Liver (tissue), 8 donors: ENCODE measurements at regions not wholly inside any gene's neighbourhood (a gene's known extent, or its start where the extent isn't known, plus 50 kb on each side); places are given as distances from the start of the nearest gene placed in this dataset.
A peak's percentile ranks its signal among the peaks of the same experiment; 100 is the strongest.

Experiments used
- DNase-seq: peaks from one replicate; pipeline ENCODE4 v3.0.0-alpha.2; 2017; ENCODE audit warnings: low spot score
- H3K27ac ChIP-seq, 2 donors: one replicate each; pipeline ENCODE4 v1.7.0; 2013; ENCODE audit warnings: inconsistent platforms in 2 of 2, low read length in 2 of 2, control low read depth in 1 of 2, low read depth in 1 of 2, mild to moderate bottlenecking in 1 of 2
- H3K27me3 ChIP-seq, 4 donors: one replicate each; pipeline versions ENCODE4 v1.6.1 to v1.7.0; 2013; ENCODE audit warnings: low read length in 3 of 4, inconsistent platforms in 1 of 4, mild to moderate bottlenecking in 1 of 4, moderate library complexity in 1 of 4; ENCODE audit not compliant: control insufficient read depth in 4 of 4, insufficient read depth in 4 of 4
- H3K36me3 ChIP-seq, 4 donors: one replicate each; pipeline versions ENCODE4 v1.6.1 to v1.7.0; 2013; ENCODE audit warnings: low read length in 3 of 4, mild to moderate bottlenecking in 3 of 4, low read depth in 1 of 4, moderate library complexity in 1 of 4; ENCODE audit not compliant: control insufficient read depth in 4 of 4, insufficient read depth in 3 of 4
- H3K4me1 ChIP-seq, 4 donors: one replicate each; pipeline versions ENCODE4 v1.6.1 to v1.7.0; 2013; ENCODE audit warnings: low read length in 3 of 4, mild to moderate bottlenecking in 3 of 4, moderate library complexity in 1 of 4; ENCODE audit not compliant: control insufficient read depth in 4 of 4, insufficient read depth in 4 of 4
- H3K4me3 ChIP-seq, 3 donors: one replicate each; pipeline versions ENCODE4 v1.6.1 to v1.7.0; 2013; ENCODE audit warnings: low read length in 3 of 3, control low read depth in 1 of 3, low read depth in 1 of 3, mild to moderate bottlenecking in 1 of 3
- H3K9ac ChIP-seq, 2 donors: one replicate each; pipeline ENCODE4 v1.7.0; 2013; ENCODE audit warnings: low read length in 2 of 2, mild to moderate bottlenecking in 2 of 2, moderate library complexity in 2 of 2, control low read depth in 1 of 2, low read depth in 1 of 2
- H3K9me3 ChIP-seq, 4 donors: one replicate each; pipeline versions ENCODE4 v1.6.1 to v1.7.0; 2013; ENCODE audit warnings: low read length in 3 of 4; ENCODE audit not compliant: control insufficient read depth in 4 of 4
- ATF3 ChIP-seq: IDR thresholded peaks from 2 replicates; pipeline ENCODE4 v1.6.1; 2016; ENCODE audit warnings: antibody characterized with exemption
- CTCF ChIP-seq: fragments of 150-350 bp; IDR thresholded peaks from 2 replicates; pipeline ENCODE4 v1.5.1; 2017; ENCODE audit warnings: improper control_type of control experiment, low read depth, low read length; ENCODE audit not compliant: missing input control
- FOXA1 ChIP-seq: IDR thresholded peaks from 2 replicates; pipeline ENCODE4 v1.6.1; 2016; ENCODE audit warnings: antibody characterized with exemption
- FOXA2 ChIP-seq: IDR thresholded peaks from 2 replicates; pipeline ENCODE4 v1.6.1; 2016; ENCODE audit warnings: antibody characterized with exemption
- GABPA ChIP-seq, 2 donors: IDR thresholded peaks in 1 of 2; conservative IDR thresholded peaks in 1 of 2; 2 replicates each; pipeline ENCODE4 v1.6.1; 2016; ENCODE audit warnings: antibody characterized with exemption in 2 of 2, mild to moderate bottlenecking in 1 of 2, moderate library complexity in 1 of 2
- HNF4A ChIP-seq, 2 donors: conservative IDR thresholded peaks; 2 replicates each; pipeline ENCODE4 v1.6.1; 2016; ENCODE audit warnings: antibody characterized with exemption in 2 of 2, mild to moderate bottlenecking in 2 of 2
- HNF4G ChIP-seq: IDR thresholded peaks from 2 replicates; pipeline ENCODE4 v1.6.1; 2016; ENCODE audit warnings: antibody characterized with exemption
- JUND ChIP-seq, 2 donors: IDR thresholded peaks; 2 replicates each; pipeline ENCODE4 v1.6.1; 2016; ENCODE audit warnings: antibody characterized with exemption in 2 of 2
- MAX ChIP-seq: IDR thresholded peaks from 2 replicates; pipeline ENCODE4 v1.6.1; 2016; ENCODE audit warnings: antibody characterized with exemption
- RAD21 ChIP-seq, 2 donors: IDR thresholded peaks; 2 replicates each; pipeline ENCODE4 v1.6.1; 2016; ENCODE audit warnings: antibody characterized with exemption in 2 of 2, mild to moderate bottlenecking in 2 of 2
- RXRA ChIP-seq, 2 donors: IDR thresholded peaks; 2 replicates each; pipeline ENCODE4 v1.6.1; 2017 to 2018; ENCODE audit warnings: antibody characterized with exemption in 2 of 2, mild to moderate bottlenecking in 1 of 2
- TAF1 ChIP-seq: conservative IDR thresholded peaks from 2 replicates; pipeline ENCODE4 v1.6.1; 2016; ENCODE audit warnings: antibody characterized with exemption, mild to moderate bottlenecking
- WGBS: extraction: QIAGEN DNeasy Blood & Tissue Kit; methylation state at CpG from one replicate; pipeline ENCODE4 v1.1.7; 2013; 5-methylcytosine and 5-hydroxymethylcytosine counted together
- donor health status: healthy.
- donor health status: healthy.
- donor health status: healthy.
- donor health status: healthy.
- donor health status: healthy.

GRCh38 chr7:145064114-145064513 is 228.3 kb upstream of the TPK1 start:
- Histone ChIP-seq H3K36me3 (no peaks in the 10 kb centered on the region), H3K9ac (no peak overlapping the region), H3K9me3 (no peaks in the 10 kb centered on the region), H3K27me3 (no peaks in the 10 kb centered on the region), H3K4me3 (no peak overlapping the region), H3K27ac (no peak overlapping the region), H3K4me1 (no peaks in the 10 kb centered on the region)
- 60% methylated on average over 4 of the region's 4 CpGs for WGBS
- TF ChIP-seq GABPA (IDR thresholded peaks at IDR 0.05 in 1 of 2, conservative IDR thresholded peaks at IDR 0.05 in 1 of 2) = no peak
- no peak for DNase-seq

GRCh38 chr7:145053781-145054180 is 217.9 kb upstream of the TPK1 start:
- TF ChIP-seq HNF4A (conservative IDR thresholded peaks at IDR 0.05) (no peak), HNF4G (no peak), MAX (no peak), GABPA (IDR thresholded peaks at IDR 0.05 in 1 of 2, conservative IDR thresholded peaks at IDR 0.05 in 1 of 2) (no peak), ATF3 (no peak), RXRA (IDR thresholded peaks at IDR 0.05) (no peak)
- no peak overlapping the region for H3K9ac ChIP-seq
- H3K27me3 ChIP-seq = peaks cover 0 to 7% (median 0%) of the 10 kb centered on the region in 4 donors
- WGBS = 71% methylated on average over 5 of the region's 5 CpGs
- H3K36me3 ChIP-seq = no peaks in the 10 kb centered on the region
- H3K4me3 ChIP-seq = no peak overlapping the region
- H3K9me3 ChIP-seq = peaks cover 0 to 2% (median 0%) of the 10 kb centered on the region in 4 donors
- no peak overlapping the region for H3K27ac ChIP-seq
- no peak for DNase-seq
- H3K4me1 ChIP-seq = no peaks in the 10 kb centered on the region

- Histone ChIP-seq H3K4me1 (no peaks in the 10 kb centered on the region), H3K36me3 (no peaks in the 10 kb centered on the region), H3K4me3 (no peak overlapping the region), H3K9ac (no peak overlapping the region), H3K27me3 (peaks cover 0 to 5% (median 0%) of the 10 kb centered on the region in 4 donors), H3K27ac (no peak overlapping the region), H3K9me3 (peaks cover 0 to 2% (median 0%) of the 10 kb centered on the region in 4 donors)
- no peak for DNase-seq
- WGBS = 88% methylated on average over 1 of the region's 1 CpG
- no peak for TF ChIP-seq FOXA1
- TF ChIP-seq FOXA2 = no peak
- TF ChIP-seq JUND (IDR thresholded peaks at IDR 0.05) = no peak
- TF ChIP-seq CTCF = no peak
These were observed 214.6 kb upstream of the TPK1 start for GRCh38 chr7:145050415-145050814.

GRCh38 chr7:145036604-145037405 is 201.0 kb upstream of the TPK1 start:
- 17% methylated on average over 5 of the region's 5 CpGs for WGBS
- H3K27ac ChIP-seq = no peak overlapping the region
- no peaks in the 10 kb centered on the region for H3K36me3 ChIP-seq
- no peak overlapping the region for H3K9ac ChIP-seq
- TF ChIP-seq CTCF (peak; percentile 69), RAD21 (IDR thresholded peaks at IDR 0.05) (peak; percentile 75 to 83), TAF1 (no peak)
- peaks cover 0 to 4% (median 1%) of the 10 kb centered on the region in 4 donors for H3K4me1 ChIP-seq
- peaks cover 0 to 4% (median 0%) of the 10 kb centered on the region in 4 donors for H3K27me3 ChIP-seq
- H3K4me3 ChIP-seq = no peak overlapping the region
- H3K9me3 ChIP-seq = peaks cover 0 to 7% (median 1%) of the 10 kb centered on the region in 4 donors
- no peak for DNase-seq
